Liver (tissue), 8 donors: ENCODE measurements at regions not wholly inside any gene's neighbourhood (a gene's known extent, or its start where the extent isn't known, plus 50 kb on each side); places are given as distances from the start of the nearest gene placed in this dataset.

Experiments used
- DNase-seq: peaks from one replicate; pipeline ENCODE4 v3.0.0-alpha.2; 2017; ENCODE audit warnings: low spot score
- H3K27ac ChIP-seq, 2 donors: one replicate each; pipeline ENCODE4 v1.7.0; 2013; ENCODE audit warnings: inconsistent platforms in 2 of 2, low read length in 2 of 2, control low read depth in 1 of 2, low read depth in 1 of 2, mild to moderate bottlenecking in 1 of 2
- H3K27me3 ChIP-seq, 4 donors: one replicate each; pipeline versions ENCODE4 v1.6.1 to v1.7.0; 2013; ENCODE audit warnings: low read length in 3 of 4, inconsistent platforms in 1 of 4, mild to moderate bottlenecking in 1 of 4, moderate library complexity in 1 of 4; ENCODE audit not compliant: control insufficient read depth in 4 of 4, insufficient read depth in 4 of 4
- H3K36me3 ChIP-seq, 4 donors: one replicate each; pipeline versions ENCODE4 v1.6.1 to v1.7.0; 2013; ENCODE audit warnings: low read length in 3 of 4, mild to moderate bottlenecking in 3 of 4, low read depth in 1 of 4, moderate library complexity in 1 of 4; ENCODE audit not compliant: control insufficient read depth in 4 of 4, insufficient read depth in 3 of 4
- H3K4me1 ChIP-seq, 4 donors: one replicate each; pipeline versions ENCODE4 v1.6.1 to v1.7.0; 2013; ENCODE audit warnings: low read length in 3 of 4, mild to moderate bottlenecking in 3 of 4, moderate library complexity in 1 of 4; ENCODE audit not compliant: control insufficient read depth in 4 of 4, insufficient read depth in 4 of 4
- H3K4me3 ChIP-seq, 3 donors: one replicate each; pipeline versions ENCODE4 v1.6.1 to v1.7.0; 2013; ENCODE audit warnings: low read length in 3 of 3, control low read depth in 1 of 3, low read depth in 1 of 3, mild to moderate bottlenecking in 1 of 3
- H3K9ac ChIP-seq, 2 donors: one replicate each; pipeline ENCODE4 v1.7.0; 2013; ENCODE audit warnings: low read length in 2 of 2, mild to moderate bottlenecking in 2 of 2, moderate library complexity in 2 of 2, control low read depth in 1 of 2, low read depth in 1 of 2
- H3K9me3 ChIP-seq, 4 donors: one replicate each; pipeline versions ENCODE4 v1.6.1 to v1.7.0; 2013; ENCODE audit warnings: low read length in 3 of 4; ENCODE audit not compliant: control insufficient read depth in 4 of 4
- ATF3 ChIP-seq: IDR thresholded peaks from 2 replicates; pipeline ENCODE4 v1.6.1; 2016; ENCODE audit warnings: antibody characterized with exemption
- CTCF ChIP-seq: fragments of 150-350 bp; IDR thresholded peaks from 2 replicates; pipeline ENCODE4 v1.5.1; 2017; ENCODE audit warnings: improper control_type of control experiment, low read depth, low read length; ENCODE audit not compliant: missing input control
- EGR1 ChIP-seq, 2 donors: IDR thresholded peaks; 2 replicates each; pipeline ENCODE4 v1.6.1; 2016 to 2018; ENCODE audit warnings: antibody characterized with exemption in 2 of 2, low read depth in 2 of 2
- FOXA1 ChIP-seq: IDR thresholded peaks from 2 replicates; pipeline ENCODE4 v1.6.1; 2016; ENCODE audit warnings: antibody characterized with exemption
- FOXA2 ChIP-seq: IDR thresholded peaks from 2 replicates; pipeline ENCODE4 v1.6.1; 2016; ENCODE audit warnings: antibody characterized with exemption
- GABPA ChIP-seq, 2 donors: IDR thresholded peaks in 1 of 2; conservative IDR thresholded peaks in 1 of 2; 2 replicates each; pipeline ENCODE4 v1.6.1; 2016; ENCODE audit warnings: antibody characterized with exemption in 2 of 2, mild to moderate bottlenecking in 1 of 2, moderate library complexity in 1 of 2
- HNF4A ChIP-seq, 2 donors: conservative IDR thresholded peaks; 2 replicates each; pipeline ENCODE4 v1.6.1; 2016; ENCODE audit warnings: antibody characterized with exemption in 2 of 2, mild to moderate bottlenecking in 2 of 2
- HNF4G ChIP-seq: IDR thresholded peaks from 2 replicates; pipeline ENCODE4 v1.6.1; 2016; ENCODE audit warnings: antibody characterized with exemption
- JUND ChIP-seq, 2 donors: IDR thresholded peaks; 2 replicates each; pipeline ENCODE4 v1.6.1; 2016; ENCODE audit warnings: antibody characterized with exemption in 2 of 2
- NR2F2 ChIP-seq: IDR thresholded peaks from 2 replicates; pipeline ENCODE4 v1.6.1; 2016; ENCODE audit warnings: antibody characterized with exemption
- RAD21 ChIP-seq, 2 donors: IDR thresholded peaks; 2 replicates each; pipeline ENCODE4 v1.6.1; 2016; ENCODE audit warnings: antibody characterized with exemption in 2 of 2, mild to moderate bottlenecking in 2 of 2
- RXRA ChIP-seq, 2 donors: IDR thresholded peaks; 2 replicates each; pipeline ENCODE4 v1.6.1; 2017 to 2018; ENCODE audit warnings: antibody characterized with exemption in 2 of 2, mild to moderate bottlenecking in 1 of 2
- SP1 ChIP-seq: IDR thresholded peaks from 2 replicates; pipeline ENCODE4 v1.6.1; 2018; ENCODE audit warnings: antibody characterized with exemption, mild to moderate bottlenecking
- TAF1 ChIP-seq: conservative IDR thresholded peaks from 2 replicates; pipeline ENCODE4 v1.6.1; 2016; ENCODE audit warnings: antibody characterized with exemption, mild to moderate bottlenecking
- YY1 ChIP-seq: IDR thresholded peaks from 2 replicates; pipeline ENCODE4 v1.6.1; 2016; ENCODE audit warnings: antibody characterized with exemption, mild to moderate bottlenecking
- WGBS: extraction: QIAGEN DNeasy Blood & Tissue Kit; methylation state at CpG from one replicate; pipeline ENCODE4 v1.1.7; 2013; 5-methylcytosine and 5-hydroxymethylcytosine counted together
- TF ChIP-seq, protein P1 (sequence below): IDR thresholded peaks from 2 replicates; pipeline ENCODE4 v1.6.1; 2016; ENCODE audit warnings: antibody characterized with exemption
- TF ChIP-seq, protein P2 (sequence below): IDR thresholded peaks from 2 replicates; pipeline ENCODE4 v1.6.1; 2016; ENCODE audit warnings: antibody characterized with exemption, mild to moderate bottlenecking
- TF ChIP-seq, protein P3 (sequence below): IDR thresholded peaks from 2 replicates; pipeline ENCODE4 v1.6.1; 2016; ENCODE audit warnings: antibody characterized with exemption
- donor health status: healthy.
- donor health status: healthy.
- donor health status: healthy.
- donor health status: healthy.
- donor health status: healthy.

- Histone ChIP-seq H3K27ac (no peak overlapping the region), H3K4me3 (no peak overlapping the region), H3K27me3 (no peaks in the 10 kb centered on the region), H3K9me3 (no peaks in the 10 kb centered on the region), H3K9ac (no peak overlapping the region), H3K4me1 (no peaks in the 10 kb centered on the region), H3K36me3 (no peaks in the 10 kb centered on the region)
- TF ChIP-seq HNF4G (no peak), NR2F2 (no peak), TAF1 (no peak), RAD21 (IDR thresholded peaks at IDR 0.05) (no peak), EGR1 (IDR thresholded peaks at IDR 0.05; ENCODE audit: low read depth in 2 of 2) (no peak), GABPA (IDR thresholded peaks at IDR 0.05 in 1 of 2, conservative IDR thresholded peaks at IDR 0.05 in 1 of 2) (no peak), ATF3 (no peak), YY1 (no peak), SP1 (no peak)
- TF ChIP-seq, protein P1, sequence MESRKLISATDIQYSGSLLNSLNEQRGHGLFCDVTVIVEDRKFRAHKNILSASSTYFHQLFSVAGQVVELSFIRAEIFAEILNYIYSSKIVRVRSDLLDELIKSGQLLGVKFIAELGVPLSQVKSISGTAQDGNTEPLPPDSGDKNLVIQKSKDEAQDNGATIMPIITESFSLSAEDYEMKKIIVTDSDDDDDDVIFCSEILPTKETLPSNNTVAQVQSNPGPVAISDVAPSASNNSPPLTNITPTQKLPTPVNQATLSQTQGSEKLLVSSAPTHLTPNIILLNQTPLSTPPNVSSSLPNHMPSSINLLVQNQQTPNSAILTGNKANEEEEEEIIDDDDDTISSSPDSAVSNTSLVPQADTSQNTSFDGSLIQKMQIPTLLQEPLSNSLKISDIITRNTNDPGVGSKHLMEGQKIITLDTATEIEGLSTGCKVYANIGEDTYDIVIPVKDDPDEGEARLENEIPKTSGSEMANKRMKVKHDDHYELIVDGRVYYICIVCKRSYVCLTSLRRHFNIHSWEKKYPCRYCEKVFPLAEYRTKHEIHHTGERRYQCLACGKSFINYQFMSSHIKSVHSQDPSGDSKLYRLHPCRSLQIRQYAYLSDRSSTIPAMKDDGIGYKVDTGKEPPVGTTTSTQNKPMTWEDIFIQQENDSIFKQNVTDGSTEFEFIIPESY = no peak
- TF ChIP-seq, protein P2, sequence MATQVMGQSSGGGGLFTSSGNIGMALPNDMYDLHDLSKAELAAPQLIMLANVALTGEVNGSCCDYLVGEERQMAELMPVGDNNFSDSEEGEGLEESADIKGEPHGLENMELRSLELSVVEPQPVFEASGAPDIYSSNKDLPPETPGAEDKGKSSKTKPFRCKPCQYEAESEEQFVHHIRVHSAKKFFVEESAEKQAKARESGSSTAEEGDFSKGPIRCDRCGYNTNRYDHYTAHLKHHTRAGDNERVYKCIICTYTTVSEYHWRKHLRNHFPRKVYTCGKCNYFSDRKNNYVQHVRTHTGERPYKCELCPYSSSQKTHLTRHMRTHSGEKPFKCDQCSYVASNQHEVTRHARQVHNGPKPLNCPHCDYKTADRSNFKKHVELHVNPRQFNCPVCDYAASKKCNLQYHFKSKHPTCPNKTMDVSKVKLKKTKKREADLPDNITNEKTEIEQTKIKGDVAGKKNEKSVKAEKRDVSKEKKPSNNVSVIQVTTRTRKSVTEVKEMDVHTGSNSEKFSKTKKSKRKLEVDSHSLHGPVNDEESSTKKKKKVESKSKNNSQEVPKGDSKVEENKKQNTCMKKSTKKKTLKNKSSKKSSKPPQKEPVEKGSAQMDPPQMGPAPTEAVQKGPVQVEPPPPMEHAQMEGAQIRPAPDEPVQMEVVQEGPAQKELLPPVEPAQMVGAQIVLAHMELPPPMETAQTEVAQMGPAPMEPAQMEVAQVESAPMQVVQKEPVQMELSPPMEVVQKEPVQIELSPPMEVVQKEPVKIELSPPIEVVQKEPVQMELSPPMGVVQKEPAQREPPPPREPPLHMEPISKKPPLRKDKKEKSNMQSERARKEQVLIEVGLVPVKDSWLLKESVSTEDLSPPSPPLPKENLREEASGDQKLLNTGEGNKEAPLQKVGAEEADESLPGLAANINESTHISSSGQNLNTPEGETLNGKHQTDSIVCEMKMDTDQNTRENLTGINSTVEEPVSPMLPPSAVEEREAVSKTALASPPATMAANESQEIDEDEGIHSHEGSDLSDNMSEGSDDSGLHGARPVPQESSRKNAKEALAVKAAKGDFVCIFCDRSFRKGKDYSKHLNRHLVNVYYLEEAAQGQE = no peak
- TF ChIP-seq, protein P3, sequence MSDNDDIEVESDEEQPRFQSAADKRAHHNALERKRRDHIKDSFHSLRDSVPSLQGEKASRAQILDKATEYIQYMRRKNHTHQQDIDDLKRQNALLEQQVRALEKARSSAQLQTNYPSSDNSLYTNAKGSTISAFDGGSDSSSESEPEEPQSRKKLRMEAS = no peak
- no peak for DNase-seq
- WGBS = 83% methylated on average over 7 of the region's 7 CpGs
Observed at GRCh38 chr3:154971341-154971740, 108.8 kb upstream of the MME start.

GRCh38 chr3:154970797-154971196 lies 109.3 kb upstream of the MME start:
- no peak overlapping the region for H3K4me3 ChIP-seq
- H3K4me1 ChIP-seq = no peaks in the 10 kb centered on the region
- no peak for DNase-seq
- H3K36me3 ChIP-seq = no peaks in the 10 kb centered on the region
- no peaks in the 10 kb centered on the region for H3K9me3 ChIP-seq
- no peak overlapping the region for H3K9ac ChIP-seq
- WGBS = 78% methylated on average over 3 of the region's 3 CpGs
- H3K27ac ChIP-seq = no peak overlapping the region
- TF ChIP-seq FOXA1 (no peak), TAF1 (no peak), CTCF (no peak), HNF4G (no peak), GABPA (IDR thresholded peaks at IDR 0.05 in 1 of 2, conservative IDR thresholded peaks at IDR 0.05 in 1 of 2) (no peak), RXRA (IDR thresholded peaks at IDR 0.05) (no peak), EGR1 (IDR thresholded peaks at IDR 0.05; ENCODE audit: low read depth in 2 of 2) (no peak), JUND (IDR thresholded peaks at IDR 0.05) (no peak), SP1 (no peak), RAD21 (IDR thresholded peaks at IDR 0.05) (no peak), HNF4A (conservative IDR thresholded peaks at IDR 0.05) (no peak), FOXA2 (no peak)
- TF ChIP-seq, protein P2 = no peak
- TF ChIP-seq, protein P1 = no peak
- H3K27me3 ChIP-seq = no peaks in the 10 kb centered on the region
